NB4 (cell line): ENCODE measurements at regions not wholly inside any gene's neighbourhood (a gene's known extent, or its start where the extent isn't known, plus 50 kb on each side); places are given as distances from the start of the nearest gene placed in this dataset.

ENCODE experiments used
- DNase-seq: peaks from one replicate; pipeline ENCODE4 v3.0.0; 2010; ENCODE audit warnings: low read depth
- H3K4me3 ChIP-seq: one replicate; pipeline ENCODE4 v1.5.1; 2011; ENCODE audit warnings: mild to moderate bottlenecking, low read depth, low read length, moderate library complexity
- MYC ChIP-seq: IDR thresholded peaks from 2 replicates; pipeline ENCODE4 v1.6.1; 2011; ENCODE audit warnings: low read depth, low read length
- POLR2A ChIP-seq: IDR thresholded peaks from 2 replicates; pipeline ENCODE4 v1.6.1; 2011; ENCODE audit warnings: mild to moderate bottlenecking; ENCODE audit not compliant: insufficient read length; ENCODE audit errors: extremely low read depth
- TF ChIP-seq, protein P1 (sequence below): IDR thresholded peaks from one replicate; pipeline ENCODE4 v1.5.1; 2012; ENCODE audit warnings: low read depth, low read length
- TF ChIP-seq, protein P2 (sequence below): IDR thresholded peaks from 2 replicates; pipeline ENCODE4 v1.6.1; 2011; ENCODE audit warnings: low read depth, low read length

DNA sequence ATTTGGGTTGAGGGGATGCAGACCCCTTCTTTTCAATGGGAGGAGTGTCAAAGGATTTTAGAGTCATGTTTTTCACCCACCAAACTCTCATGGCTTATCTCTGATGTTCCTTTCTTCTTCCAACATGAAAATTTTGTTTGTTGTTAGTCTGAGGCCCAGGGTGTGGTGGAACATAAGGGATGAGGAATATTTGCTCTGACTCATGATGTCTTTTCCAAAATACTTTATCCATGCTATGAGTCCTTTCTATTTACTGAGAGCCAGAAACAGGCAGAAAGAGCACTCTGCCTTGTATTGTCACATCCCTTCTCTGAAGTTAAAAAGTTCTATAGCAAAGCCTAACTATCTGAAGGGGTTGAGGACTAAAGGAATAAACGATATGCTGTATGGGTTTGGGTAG is 61.6 kb upstream of the GYPA start:
- no peak overlapping the region for H3K4me3 ChIP-seq
- no peak for DNase-seq
- no peak for TF ChIP-seq MYC
- no peak for TF ChIP-seq POLR2A
- TF ChIP-seq, protein P1, sequence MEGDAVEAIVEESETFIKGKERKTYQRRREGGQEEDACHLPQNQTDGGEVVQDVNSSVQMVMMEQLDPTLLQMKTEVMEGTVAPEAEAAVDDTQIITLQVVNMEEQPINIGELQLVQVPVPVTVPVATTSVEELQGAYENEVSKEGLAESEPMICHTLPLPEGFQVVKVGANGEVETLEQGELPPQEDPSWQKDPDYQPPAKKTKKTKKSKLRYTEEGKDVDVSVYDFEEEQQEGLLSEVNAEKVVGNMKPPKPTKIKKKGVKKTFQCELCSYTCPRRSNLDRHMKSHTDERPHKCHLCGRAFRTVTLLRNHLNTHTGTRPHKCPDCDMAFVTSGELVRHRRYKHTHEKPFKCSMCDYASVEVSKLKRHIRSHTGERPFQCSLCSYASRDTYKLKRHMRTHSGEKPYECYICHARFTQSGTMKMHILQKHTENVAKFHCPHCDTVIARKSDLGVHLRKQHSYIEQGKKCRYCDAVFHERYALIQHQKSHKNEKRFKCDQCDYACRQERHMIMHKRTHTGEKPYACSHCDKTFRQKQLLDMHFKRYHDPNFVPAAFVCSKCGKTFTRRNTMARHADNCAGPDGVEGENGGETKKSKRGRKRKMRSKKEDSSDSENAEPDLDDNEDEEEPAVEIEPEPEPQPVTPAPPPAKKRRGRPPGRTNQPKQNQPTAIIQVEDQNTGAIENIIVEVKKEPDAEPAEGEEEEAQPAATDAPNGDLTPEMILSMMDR: no peak
- TF ChIP-seq, protein P2, sequence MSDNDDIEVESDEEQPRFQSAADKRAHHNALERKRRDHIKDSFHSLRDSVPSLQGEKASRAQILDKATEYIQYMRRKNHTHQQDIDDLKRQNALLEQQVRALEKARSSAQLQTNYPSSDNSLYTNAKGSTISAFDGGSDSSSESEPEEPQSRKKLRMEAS: no peak

DNA sequence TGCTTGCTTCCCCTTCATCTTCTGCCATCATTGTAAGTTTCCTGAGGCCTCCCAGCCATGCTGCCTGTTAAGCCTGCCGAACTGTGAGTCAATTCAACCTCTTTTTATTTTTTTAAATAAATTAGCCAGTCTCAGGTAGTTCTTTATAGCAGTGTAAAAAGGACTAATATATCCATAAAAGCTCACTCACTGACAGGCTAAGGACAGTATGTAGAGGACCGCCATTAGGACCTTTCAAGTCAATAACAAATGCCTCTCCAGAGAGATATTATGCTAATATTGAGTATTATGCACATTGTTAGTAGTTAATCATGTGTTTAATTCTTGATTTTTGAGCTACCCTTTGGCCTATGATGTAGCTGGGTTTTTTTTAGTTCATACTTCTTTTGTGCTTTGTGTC is 62.6 kb upstream of the GYPA start:
- DNase-seq: no peak
- no peak overlapping the region for H3K4me3 ChIP-seq
- TF ChIP-seq, protein P2: no peak
- TF ChIP-seq, protein P1: no peak

DNA sequence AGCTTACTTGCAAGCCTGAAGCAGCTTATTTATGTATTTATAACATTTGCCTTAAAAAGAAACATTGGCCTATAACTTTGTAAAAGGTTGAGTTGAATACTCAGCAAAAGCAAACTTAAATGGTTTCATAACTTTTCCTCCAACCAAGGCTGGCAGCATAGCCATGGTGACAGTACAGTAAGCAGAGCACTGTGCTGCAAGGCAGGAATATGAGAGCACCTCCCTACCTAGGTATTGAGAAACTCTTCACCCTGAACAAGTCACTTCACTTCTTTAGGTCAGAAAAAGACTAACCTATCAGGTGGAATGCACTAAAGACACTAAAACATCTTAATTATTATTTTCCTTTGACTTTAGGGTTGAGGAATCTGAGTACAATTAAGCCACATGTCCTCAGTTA is 63.9 kb upstream of the GYPA start:
- no peak for TF ChIP-seq MYC
- TF ChIP-seq, protein P1: no peak
- DNase-seq: no peak
- H3K4me3 ChIP-seq: no peak overlapping the region

DNA sequence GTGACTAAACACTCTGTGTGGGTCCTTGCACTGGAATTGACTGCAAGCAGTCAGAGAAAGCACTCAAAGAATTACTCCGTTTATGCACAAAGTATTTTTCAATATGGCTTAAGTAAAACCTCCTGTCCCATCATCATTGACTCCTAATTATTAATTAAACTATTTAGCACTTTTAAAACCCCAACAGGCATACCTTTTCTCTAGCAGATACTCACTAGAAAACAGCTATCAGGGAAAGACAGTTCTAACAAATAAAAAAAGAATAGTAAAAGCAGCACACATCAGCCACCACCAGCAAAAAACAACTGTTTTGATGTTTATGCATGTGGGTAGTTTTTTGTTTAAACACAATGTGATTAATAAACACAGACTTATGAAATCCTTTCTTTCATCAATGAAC is 66.2 kb upstream of the GYPA start:
- H3K4me3 ChIP-seq: no peak overlapping the region
- no peak for DNase-seq
- TF ChIP-seq, protein P1: no peak
- TF ChIP-seq MYC (no peak), POLR2A (no peak)
- TF ChIP-seq, protein P2: no peak

DNA sequence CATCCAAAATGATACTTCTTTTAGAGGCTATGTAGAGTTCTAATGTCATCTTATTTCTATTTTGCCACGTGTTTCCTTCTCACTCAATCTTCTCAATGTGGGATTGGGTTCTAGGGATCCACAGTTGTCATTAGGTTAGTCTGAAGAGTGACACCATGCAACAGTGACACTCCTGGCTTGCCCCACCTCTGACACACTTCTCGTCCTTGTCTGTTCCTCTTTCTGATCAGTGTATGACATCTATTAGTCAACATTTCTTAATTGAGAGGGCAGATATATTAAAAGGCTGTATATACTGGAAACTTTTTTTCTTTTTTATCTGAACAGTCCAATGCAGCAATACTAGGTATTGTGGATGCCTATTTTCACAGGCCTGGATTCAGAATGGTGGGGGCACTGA is 67.6 kb upstream of the GYPA start:
- no peak overlapping the region for H3K4me3 ChIP-seq
- no peak for DNase-seq
- TF ChIP-seq, protein P1: no peak
- no peak for TF ChIP-seq MYC
- TF ChIP-seq, protein P2: no peak
- no peak for TF ChIP-seq POLR2A

DNA sequence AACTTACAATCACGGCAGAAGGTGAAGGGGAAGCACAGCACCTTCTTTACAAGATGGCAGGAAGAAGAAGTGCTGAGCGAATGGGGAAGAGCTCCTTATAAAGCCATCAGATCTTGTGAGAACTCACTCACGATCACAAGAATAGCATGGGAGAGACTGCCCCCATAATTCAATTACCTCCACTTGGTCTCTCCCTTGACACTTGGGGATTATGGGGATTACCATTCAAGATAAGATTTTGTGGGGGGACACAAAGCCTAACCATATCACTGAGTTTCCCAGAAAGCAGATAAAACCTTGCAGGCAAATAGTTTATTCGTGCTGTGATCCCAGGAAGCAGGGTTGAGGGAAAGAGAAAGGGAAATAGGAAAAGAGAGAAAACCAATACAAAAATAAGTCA is 69.0 kb upstream of the GYPA start:
- DNase-seq: no peak
- TF ChIP-seq, protein P2: no peak
- TF ChIP-seq POLR2A: no peak

DNA sequence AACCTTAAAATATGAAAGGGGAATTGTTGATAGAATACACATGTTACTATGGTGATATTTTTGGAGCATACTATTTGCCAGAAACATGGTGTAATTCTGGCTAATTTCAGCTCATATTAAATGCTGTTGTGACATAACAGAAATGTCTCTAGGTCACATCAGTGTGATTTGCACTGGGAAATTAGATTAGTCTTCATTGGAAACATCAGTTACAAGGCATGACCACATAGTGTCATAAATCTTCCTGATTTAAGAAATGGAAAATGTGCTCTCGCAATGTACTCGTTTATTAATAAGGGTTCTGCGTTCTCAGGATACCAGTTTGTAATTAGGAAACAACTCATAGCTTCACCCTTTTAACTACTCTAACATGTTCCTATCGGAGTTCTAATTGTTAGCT is 72.9 kb upstream of the GYPA start:
- DNase-seq: no peak

More for the DNA sequence above, 69.0 kb upstream of the GYPA start:
- H3K4me3 ChIP-seq: no peak overlapping the region

More for the DNA sequence above, 72.9 kb upstream of the GYPA start:
- TF ChIP-seq MYC (no peak), POLR2A (no peak)
- TF ChIP-seq, protein P2: no peak
- TF ChIP-seq, protein P1: no peak
- H3K4me3 ChIP-seq: no peak overlapping the region
